H1 (cell line): ENCODE measurements at regions not wholly inside any gene's neighbourhood (a gene's known extent, or its start where the extent isn't known, plus 50 kb on each side); places are given as distances from the start of the nearest gene placed in this dataset.

Experiments
- CTCF ChIA-PET: fragments of 300-600 bp; sonication (Branson Sonifier 250); formaldehyde crosslinking; loops from one replicate; lab custom pipeline; 2021; ENCODE audit not compliant: partially characterized antibody; lab: Charles Lee
- POLR2A ChIA-PET: fragments of 300-600 bp; sonication (Branson Sonifier 250); formaldehyde crosslinking; loops from one replicate; lab custom pipeline; 2021; ENCODE audit warnings: inconsistent platforms; ENCODE audit not compliant: partially characterized antibody; lab: Charles Lee
- DNase-seq, 2 experiments: peaks; one replicate each; pipeline versions ENCODE4 v3.0.0 to v3.0.0-alpha.2; 2010 to 2022; ENCODE audit warnings: low spot score in 2 of 2, low read depth in 1 of 2, mixed read lengths in 1 of 2
- FAIRE-seq: peaks from 2 replicates; lab custom pipeline; 2011; peaks lifted over from hg19 to GRCh38; lab: Jason Lieb, UNC
- H2AFZ ChIP-seq: 2 replicates; pipeline ENCODE4 v1.8.1; 2012; ENCODE audit warnings: low read length, inconsistent platforms
- H2AK5ac ChIP-seq: 2 replicates; pipeline ENCODE4 v1.6.1; 2013; ENCODE audit warnings: low read depth, low read length
- H2BK120ac ChIP-seq: replicated peaks from 2 replicates; pipeline ENCODE3; 2013; ENCODE audit warnings: low read depth, low read length, inconsistent platforms
- H2BK12ac ChIP-seq: 2 replicates; pipeline ENCODE4 v1.6.1; 2013; ENCODE audit warnings: low read depth, low read length
- H2BK15ac ChIP-seq: 2 replicates; pipeline ENCODE4 v1.6.1; 2013; ENCODE audit warnings: low read length
- H2BK20ac ChIP-seq: 2 replicates; pipeline ENCODE4 v1.6.1; 2013; ENCODE audit warnings: low read length
- H2BK5ac ChIP-seq: 2 replicates; pipeline ENCODE4 v1.6.1; 2013; ENCODE audit warnings: low read depth, low read length
- H3K14ac ChIP-seq: 2 replicates; pipeline ENCODE4 v1.6.1; 2013; ENCODE audit warnings: inconsistent platforms; ENCODE audit not compliant: insufficient read length
- H3K18ac ChIP-seq: 2 replicates; pipeline ENCODE4 v1.6.1; 2013; ENCODE audit warnings: low read length; ENCODE audit errors: extremely low read depth
- H3K23ac ChIP-seq: 2 replicates; pipeline ENCODE4 v1.6.1; 2013; ENCODE audit warnings: inconsistent platforms; ENCODE audit not compliant: insufficient read length
- H3K23me2 ChIP-seq: 2 replicates; pipeline ENCODE4 v1.6.1; 2013; ENCODE audit warnings: low read depth, low read length
- H3K27ac ChIP-seq: 2 replicates; pipeline ENCODE4 v1.6.1; 2011; ENCODE audit warnings: low read depth, low read length, inconsistent platforms
- H3K27me3 ChIP-seq, 4 experiments: replicated peaks in 1 of 4; 1 replicate in 1 of 4; 2 replicates in 3 of 4; pipeline versions ENCODE4 v1.6.1 to v1.8.1; 2011 to 2013; ENCODE audit warnings: low read length in 3 of 4, mild to moderate bottlenecking in 3 of 4, inconsistent platforms in 2 of 4, mixed read lengths in 2 of 4, moderate library complexity in 1 of 4; ENCODE audit not compliant: control insufficient read depth in 3 of 4, insufficient read depth in 3 of 4; ENCODE audit errors: extremely low read depth in 1 of 4
- H3K36me3 ChIP-seq, 4 experiments: 2 replicates each; pipeline versions ENCODE4 v1.6.1 to v1.8.1; 2011 to 2013; ENCODE audit warnings: mild to moderate bottlenecking in 4 of 4, low read length in 3 of 4, moderate library complexity in 2 of 4, control low read depth in 1 of 4, inconsistent platforms in 1 of 4; ENCODE audit not compliant: insufficient read depth in 4 of 4, control insufficient read depth in 2 of 4
- H3K4ac ChIP-seq: replicated peaks from 2 replicates; pipeline ENCODE3; 2013; ENCODE audit warnings: low read length, low read depth, mixed read lengths, inconsistent platforms; ENCODE audit not compliant: insufficient read length
- H3K4me1 ChIP-seq, 4 experiments: replicated peaks in 1 of 4; 1 replicate in 1 of 4; 2 replicates in 3 of 4; pipeline versions ENCODE4 v1.6.1 to v1.8.1; 2011 to 2013; ENCODE audit warnings: low read length in 3 of 4, inconsistent platforms in 2 of 4, mixed read lengths in 1 of 4; ENCODE audit not compliant: insufficient read depth in 4 of 4, control insufficient read depth in 3 of 4
- H3K4me2 ChIP-seq, 2 experiments: 2 replicates each; pipeline versions ENCODE4 v1.6.1 to v1.8.1; 2011 to 2013; ENCODE audit warnings: low read depth in 2 of 2, low read length in 2 of 2, control low read depth in 1 of 2, inconsistent platforms in 1 of 2, mild to moderate bottlenecking in 1 of 2; ENCODE audit not compliant: insufficient read depth in 1 of 2
- H3K4me3 ChIP-seq, 4 experiments: fragments of 200-600, 300-600 bp in 1 of 4; sonication (generic), shearing (Covaris generic), sonication (Bioruptor Twin) in 1 of 4; 2 replicates each; pipeline versions ENCODE4 v1.5.1 to v1.8.1; 2011 to 2016; ENCODE audit warnings: low read length in 4 of 4, low read depth in 3 of 4, control low read depth in 2 of 4, inconsistent platforms in 2 of 4, mild to moderate bottlenecking in 2 of 4, mixed read lengths in 1 of 4, moderate library complexity in 1 of 4; ENCODE audit not compliant: insufficient read depth in 2 of 4; ENCODE audit errors: extremely low read depth in 1 of 4
- H3K56ac ChIP-seq: replicated peaks from 2 replicates; pipeline ENCODE3; 2013; ENCODE audit warnings: low read depth, mild to moderate bottlenecking, mixed read lengths, low read length, inconsistent platforms; ENCODE audit not compliant: insufficient read length
- H3K79me1 ChIP-seq: 2 replicates; pipeline ENCODE4 v1.6.1; 2013; ENCODE audit warnings: low read depth, low read length, control low read depth
- H3K79me2 ChIP-seq, 2 experiments: 2 replicates each; pipeline versions ENCODE4 v1.6.1 to v1.8.1; 2012 to 2013; ENCODE audit warnings: low read length in 2 of 2, mild to moderate bottlenecking in 2 of 2, inconsistent platforms in 1 of 2; ENCODE audit not compliant: insufficient read depth in 2 of 2, control insufficient read depth in 1 of 2
- H3K9ac ChIP-seq, 4 experiments: replicated peaks in 1 of 4; 1 replicate in 1 of 4; 2 replicates in 3 of 4; pipeline versions ENCODE4 v1.6.1 to v1.8.1; 2011 to 2013; ENCODE audit warnings: low read depth in 3 of 4, low read length in 3 of 4, control low read depth in 2 of 4, mild to moderate bottlenecking in 2 of 4, moderate library complexity in 2 of 4, inconsistent platforms in 1 of 4; ENCODE audit errors: extremely low read depth in 1 of 4
- H3K9me3 ChIP-seq, 2 experiments: 2 replicates each; pipeline versions ENCODE4 v1.6.1 to v1.8.1; 2012 to 2013; ENCODE audit warnings: mild to moderate bottlenecking in 2 of 2, moderate library complexity in 2 of 2, control low read depth in 1 of 2, inconsistent platforms in 1 of 2, low read depth in 1 of 2, low read length in 1 of 2, mixed read lengths in 1 of 2; ENCODE audit not compliant: insufficient read depth in 2 of 2
- H4K20me1 ChIP-seq, 2 experiments: replicated peaks in 1 of 2; 2 replicates each; pipeline versions ENCODE3 to v1.8.1; 2011 to 2013; ENCODE audit warnings: inconsistent platforms in 2 of 2, low read length in 2 of 2, mild to moderate bottlenecking in 1 of 2; ENCODE audit not compliant: insufficient read depth in 2 of 2, control insufficient read depth in 1 of 2
- H4K5ac ChIP-seq: 2 replicates; pipeline ENCODE4 v1.6.1; 2013; ENCODE audit warnings: low read length, low read depth, mixed read lengths, inconsistent platforms; ENCODE audit not compliant: insufficient read length
- H4K8ac ChIP-seq: 2 replicates; pipeline ENCODE4 v1.8.0; 2013; ENCODE audit warnings: mild to moderate bottlenecking, moderate library complexity, low read length, inconsistent platforms; ENCODE audit not compliant: insufficient read depth; ENCODE audit errors: extremely low read depth
- H4K91ac ChIP-seq: replicated peaks from 2 replicates; pipeline ENCODE3; 2013; ENCODE audit warnings: low read length, mixed read lengths, inconsistent platforms; ENCODE audit not compliant: insufficient read length
- ATF3 ChIP-seq: IDR thresholded peaks from 2 replicates; pipeline ENCODE4 v1.6.1; 2011; ENCODE audit warnings: low read depth, mild to moderate bottlenecking, low read length; ENCODE audit not compliant: insufficient read depth
- RXRA ChIP-seq: IDR thresholded peaks from 2 replicates; pipeline ENCODE4 v1.6.1; 2011; ENCODE audit warnings: low read depth, mild to moderate bottlenecking, low read length, moderate library complexity; ENCODE audit not compliant: insufficient read depth
- TCF12 ChIP-seq: IDR thresholded peaks from 2 replicates; pipeline ENCODE4 v1.6.1; 2011; ENCODE audit warnings: low read depth, mild to moderate bottlenecking, low read length
- WGBS, 2 experiments: shearing (Covaris generic) in 1 of 2; methylation state at CpG; one replicate each; pipeline versions ENCODE4 v1.1.6 to v1.1.7; 2013 to 2015; ENCODE audit warnings: low lambda C conversion rate in 2 of 2, mixed read lengths in 2 of 2, inconsistent platforms in 1 of 2, low coverage in 1 of 2, missing lambda C conversion rate in 1 of 2; ENCODE audit not compliant: insufficient replicate concordance in 2 of 2, insufficient coverage in 1 of 2, insufficient read length in 1 of 2; ENCODE audit errors: extremely low coverage in 1 of 2, missing lambda C conversion rate in 1 of 2; 5-methylcytosine and 5-hydroxymethylcytosine counted together

DNA sequence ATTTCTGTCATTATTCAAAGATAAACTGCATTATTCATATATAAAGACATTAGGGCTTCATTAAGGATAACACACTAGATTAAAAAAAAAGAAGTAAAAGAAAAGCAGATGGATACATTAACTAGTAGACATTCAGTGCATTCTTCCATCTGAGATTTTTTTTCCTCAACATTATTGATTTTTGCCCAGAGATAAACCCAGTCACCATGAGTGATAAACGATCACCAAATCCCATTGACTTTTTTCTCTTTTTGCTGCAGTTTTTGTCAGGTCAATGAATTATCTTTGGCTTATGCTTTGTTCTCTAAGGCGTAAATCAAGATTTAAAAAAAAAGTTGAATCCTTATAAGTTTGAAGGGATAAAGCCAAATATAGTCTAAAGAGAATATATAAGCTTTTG, 925.0 kb downstream of the GBE1 start:
- Histone ChIP-seq H3K9me3 (no peaks in the 10 kb centered on the region; a peak in 1 of 4 replicates), H4K91ac (no peak overlapping the region), H3K4me3 (no peak overlapping the region), H3K56ac (no peak overlapping the region), H3K18ac (no peak overlapping the region), H4K5ac (no peak overlapping the region), H3K27ac (no peak overlapping the region), H2BK15ac (no peak overlapping the region), H3K36me3 (no peaks in the 10 kb centered on the region), H3K9ac (no peak overlapping the region), H3K23me2 (no peaks in the 10 kb centered on the region), H2BK12ac (no peak overlapping the region), H2AFZ (no peak overlapping the region), H2BK20ac (no peak overlapping the region), H2AK5ac (no peak overlapping the region), H3K4me2 (no peak overlapping the region), H2BK5ac (no peak overlapping the region), H4K20me1 (no peaks in the 10 kb centered on the region), H3K27me3 (no peaks in the 10 kb centered on the region), H2BK120ac (no peak overlapping the region), H3K4ac (no peak overlapping the region), H3K79me1 (no peaks in the 10 kb centered on the region), H4K8ac (no peak overlapping the region), H3K4me1 (no peaks in the 10 kb centered on the region), H3K79me2 (no peaks in the 10 kb centered on the region), H3K14ac (no peak overlapping the region), H3K23ac (no peak overlapping the region)
- ChIA-PET CTCF (no interaction called here), POLR2A (no interaction called here)
- DNase-seq, result no peak
- FAIRE-seq, result no peak
- TF ChIP-seq ATF3 (no peak), TCF12 (no peak), RXRA (no peak)
- 87% methylated on average over 2 of the region's 2 CpGs; no CpG with 5 or more reads in 1 of the 2 experiments for WGBS, 2 experiments
